ENCODE measurements at regions not wholly inside any gene's neighbourhood (a gene's known extent, or its start where the extent isn't known, plus 50 kb on each side); places are given as distances from the start of the nearest gene placed in this dataset.
"Not testable (repeated sequence)": the region's sequence is repeated elsewhere in the genome, so short reads cannot be mapped to it uniquely, and the experiment has no call there.

DNA sequence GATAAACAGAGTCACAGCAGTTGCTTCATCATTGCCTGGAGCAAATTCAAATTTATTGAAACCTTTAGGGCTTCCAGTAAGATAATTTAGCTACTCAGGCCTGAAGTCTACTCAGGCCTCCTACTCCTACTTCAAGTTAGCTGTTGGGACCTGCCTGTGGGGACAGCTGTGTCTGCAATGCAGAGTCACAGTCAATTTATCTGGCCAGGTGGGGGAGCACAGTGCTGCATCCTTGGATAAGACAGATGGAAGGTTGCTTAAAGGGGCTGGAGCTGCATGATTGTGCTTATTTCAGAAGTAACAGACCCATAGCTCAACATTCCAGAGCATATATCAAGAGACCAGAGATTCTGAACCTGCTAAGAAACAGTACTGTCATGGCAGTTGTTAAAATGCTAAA lies 932.1 kb downstream of the QKI start:
- DNase-seq = no peak

DNA sequence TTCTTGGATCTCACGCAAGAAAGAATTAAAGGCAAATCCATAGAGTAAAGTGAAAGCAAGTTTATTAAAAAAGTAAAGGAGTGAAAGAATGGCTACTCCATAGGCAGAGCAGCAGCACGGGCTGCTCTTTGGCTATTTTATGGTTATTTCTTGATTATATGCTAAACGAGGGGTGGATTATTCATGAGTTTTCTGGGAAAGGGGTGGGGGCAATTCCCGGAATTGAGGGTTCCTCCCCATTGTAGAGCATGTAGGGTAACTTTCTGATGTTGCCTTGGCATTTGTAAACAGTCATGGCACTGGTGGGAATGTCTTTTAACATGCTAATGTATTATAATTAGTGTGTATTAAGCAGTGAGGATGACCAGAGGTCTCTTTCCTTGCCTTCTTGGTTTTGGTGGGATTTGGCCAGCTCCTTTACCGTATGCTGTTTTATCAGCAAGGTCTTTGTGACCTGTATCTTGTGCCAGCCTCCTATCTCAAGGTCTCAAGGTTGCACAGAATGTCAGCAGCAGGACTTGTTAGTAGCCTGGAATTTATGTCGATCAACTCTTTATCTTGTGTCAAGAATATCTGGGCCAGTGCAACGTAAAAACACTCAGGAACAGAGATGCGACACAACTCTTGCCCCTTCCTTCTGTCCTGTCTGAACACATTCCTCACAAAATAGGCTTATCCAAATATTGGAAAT lies 931.4 kb downstream of the QKI start:
- DNase-seq = no peak

DNA sequence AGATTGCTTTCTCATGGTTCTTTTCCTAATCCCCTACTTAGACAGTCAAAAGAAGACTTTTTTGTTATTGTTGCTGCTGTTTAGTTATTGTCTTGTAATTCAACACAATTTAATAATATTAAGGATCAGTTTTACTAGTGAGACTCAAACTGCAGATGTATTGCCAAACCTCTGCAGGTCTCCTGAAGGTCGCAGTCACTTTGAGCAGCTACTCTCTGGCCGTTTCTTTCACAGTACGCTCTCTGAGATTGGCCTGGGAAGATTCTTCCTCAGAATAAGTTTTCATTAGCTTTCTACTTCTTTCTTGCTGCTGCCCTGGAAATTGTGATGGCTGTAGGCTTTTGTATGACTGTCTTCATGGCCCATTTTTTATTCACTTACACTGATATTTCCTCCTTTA lies 930.8 kb downstream of the QKI start:
- DNase-seq = no peak

DNA sequence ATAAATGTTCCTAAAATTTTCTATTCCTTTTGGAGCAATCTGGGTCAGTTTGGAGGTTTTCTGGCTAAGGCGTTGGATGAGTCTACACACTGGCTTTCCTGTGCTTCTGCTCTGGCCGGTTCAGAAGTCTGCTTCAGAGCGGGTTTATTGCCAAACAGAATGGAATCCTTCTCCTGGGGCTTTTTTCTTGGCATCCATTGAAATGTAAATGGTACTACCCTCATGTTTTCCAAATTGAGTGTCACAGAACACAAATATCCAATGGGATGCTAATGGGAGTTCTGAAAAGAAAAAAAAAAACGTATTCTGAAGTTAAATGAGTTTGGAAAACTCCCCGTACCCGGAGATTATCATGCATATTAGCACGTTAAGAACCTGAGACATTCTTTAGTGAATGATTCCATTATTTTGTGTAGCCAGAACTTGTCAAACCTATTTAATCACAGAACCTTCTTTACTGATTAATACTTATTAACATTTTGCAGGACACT lies 930.3 kb downstream of the QKI start:
- DNase-seq = no peak

DNA sequence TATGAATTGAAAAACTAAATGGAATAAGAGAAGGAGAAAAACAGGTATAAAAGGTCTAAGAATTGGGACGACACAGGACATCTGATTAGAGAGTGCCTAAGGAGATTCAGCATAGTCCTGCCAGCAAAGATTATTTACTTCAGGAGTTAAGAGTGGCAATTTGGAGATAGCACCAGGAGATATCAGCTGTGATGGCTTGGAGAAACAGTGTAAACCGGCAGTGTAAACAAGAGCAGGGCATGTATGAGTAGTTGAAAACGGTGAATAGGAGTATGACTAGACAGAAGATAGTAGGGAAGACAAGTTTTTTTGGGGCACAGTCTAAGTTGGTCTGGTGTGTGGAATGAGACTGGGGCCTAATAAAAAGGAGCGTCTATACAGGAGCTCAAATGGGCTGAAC lies 924.9 kb downstream of the QKI start:
- DNase-seq = not testable (repeated sequence)

GRCh38 chr6:164337925-164338397 lies 923.4 kb downstream of the QKI start:
- DNase-seq = no peak

- DNase-seq = no peak
Observed at GRCh38 chr6:164337024-164337924, 922.8 kb downstream of the QKI start.

DNA sequence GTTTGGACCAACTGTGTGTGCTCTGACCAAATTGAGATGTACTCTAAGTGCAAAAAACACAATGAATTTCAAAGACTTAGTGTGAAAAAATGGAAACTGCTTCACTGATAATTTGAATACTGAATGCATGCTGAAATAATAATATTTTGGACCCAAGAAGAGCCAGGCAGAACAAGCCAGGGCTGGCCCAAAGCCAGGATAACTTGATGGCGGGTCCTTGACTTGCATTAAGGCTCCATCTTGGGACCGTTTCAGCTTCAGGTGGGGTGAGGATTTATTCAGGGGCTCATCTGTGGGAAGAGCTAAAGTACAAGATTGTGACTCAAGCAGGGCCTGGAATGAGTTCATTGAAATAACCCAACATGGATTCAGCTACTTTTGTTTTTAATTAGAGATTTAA lies 921.9 kb downstream of the QKI start:
- DNase-seq = no peak

DNA sequence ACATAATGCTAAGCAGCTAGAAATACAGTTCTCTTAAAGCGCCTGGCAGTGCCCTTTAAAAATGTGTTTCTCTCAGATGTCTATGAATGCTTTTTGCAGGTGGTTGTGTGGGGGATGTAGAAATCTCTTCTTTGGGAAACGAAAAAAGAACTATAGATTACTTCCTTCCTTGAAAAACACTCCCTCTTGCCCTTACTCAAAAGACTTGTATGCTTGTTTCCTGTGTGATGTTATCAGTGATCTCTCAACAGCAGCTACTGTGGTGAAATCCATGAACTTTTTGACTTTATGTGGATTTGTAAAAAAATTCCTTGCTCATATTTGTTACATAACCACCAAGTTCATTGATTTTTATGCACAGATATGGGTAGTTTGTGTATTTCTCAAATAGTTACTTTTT lies 916.5 kb downstream of the QKI start:
- no peak for DNase-seq

GRCh38 chr6:164325168-164325567 lies 910.6 kb downstream of the QKI start:
- no peak for DNase-seq

DNA sequence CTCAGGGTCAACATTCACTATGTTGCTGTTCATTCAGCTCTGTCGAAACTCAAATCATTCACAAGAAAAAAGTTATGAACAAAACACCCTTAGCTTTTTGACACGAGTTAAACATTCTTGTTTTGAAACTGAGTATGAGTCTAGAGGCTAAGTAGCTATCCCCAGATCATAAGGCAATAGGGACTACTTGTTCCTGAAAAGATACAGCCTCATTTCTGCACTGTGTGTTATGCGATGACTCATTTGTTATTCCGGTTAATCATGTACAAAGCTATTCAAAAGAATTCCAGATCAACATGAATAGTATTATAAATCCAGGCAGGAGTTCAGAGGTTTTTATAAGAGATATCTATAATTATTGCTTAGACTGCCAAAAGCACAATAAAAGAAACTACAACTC lies 908.0 kb downstream of the QKI start:
- no peak for DNase-seq

GRCh38 chr6:164321297-164321696 lies 906.8 kb downstream of the QKI start:
- no peak for DNase-seq

DNA sequence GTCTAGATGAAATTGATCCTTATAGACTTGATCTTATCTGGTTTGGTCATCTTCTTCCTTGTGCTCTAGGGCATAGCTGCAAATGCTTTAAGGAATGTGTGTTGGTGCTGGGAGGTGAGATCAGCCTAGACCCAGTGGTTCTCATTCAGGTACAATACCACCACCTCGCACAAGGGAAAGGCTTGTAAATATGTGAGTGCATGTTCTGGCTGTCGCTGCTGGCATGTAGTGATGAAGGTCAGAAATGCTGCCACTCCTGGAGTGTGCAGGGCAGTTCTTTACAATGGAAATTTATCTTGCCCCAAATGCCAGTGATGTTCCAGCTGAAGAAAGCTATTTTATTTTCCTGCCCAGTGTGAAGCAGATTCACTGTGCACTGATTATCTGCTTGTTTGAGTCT lies 900.9 kb downstream of the QKI start:
- no peak for DNase-seq

- DNase-seq = no peak
Observed at GRCh38 chr6:164308339-164308738, 893.8 kb downstream of the QKI start.

- DNase-seq = no peak
Observed at GRCh38 chr6:164303102-164303964, 888.8 kb downstream of the QKI start.

DNA sequence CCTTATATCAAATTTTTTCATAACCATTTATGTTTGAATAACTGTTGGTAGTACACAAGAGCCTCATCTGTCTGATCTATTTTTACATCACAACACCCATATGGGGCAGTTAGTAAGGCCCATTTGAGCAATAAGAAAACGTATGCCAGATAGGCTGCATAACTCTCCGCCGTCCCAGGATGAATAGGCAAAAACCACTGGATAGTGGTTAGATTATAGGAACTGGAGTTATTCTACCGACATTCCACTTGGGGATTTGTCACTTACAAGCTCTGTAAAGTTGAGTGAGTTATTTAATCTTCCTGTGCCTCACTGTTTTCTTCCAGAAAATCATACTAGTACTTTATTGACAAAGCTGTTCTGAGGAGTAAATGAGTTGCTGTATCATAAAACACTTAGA lies 881.9 kb downstream of the QKI start:
- no peak for DNase-seq

DNA sequence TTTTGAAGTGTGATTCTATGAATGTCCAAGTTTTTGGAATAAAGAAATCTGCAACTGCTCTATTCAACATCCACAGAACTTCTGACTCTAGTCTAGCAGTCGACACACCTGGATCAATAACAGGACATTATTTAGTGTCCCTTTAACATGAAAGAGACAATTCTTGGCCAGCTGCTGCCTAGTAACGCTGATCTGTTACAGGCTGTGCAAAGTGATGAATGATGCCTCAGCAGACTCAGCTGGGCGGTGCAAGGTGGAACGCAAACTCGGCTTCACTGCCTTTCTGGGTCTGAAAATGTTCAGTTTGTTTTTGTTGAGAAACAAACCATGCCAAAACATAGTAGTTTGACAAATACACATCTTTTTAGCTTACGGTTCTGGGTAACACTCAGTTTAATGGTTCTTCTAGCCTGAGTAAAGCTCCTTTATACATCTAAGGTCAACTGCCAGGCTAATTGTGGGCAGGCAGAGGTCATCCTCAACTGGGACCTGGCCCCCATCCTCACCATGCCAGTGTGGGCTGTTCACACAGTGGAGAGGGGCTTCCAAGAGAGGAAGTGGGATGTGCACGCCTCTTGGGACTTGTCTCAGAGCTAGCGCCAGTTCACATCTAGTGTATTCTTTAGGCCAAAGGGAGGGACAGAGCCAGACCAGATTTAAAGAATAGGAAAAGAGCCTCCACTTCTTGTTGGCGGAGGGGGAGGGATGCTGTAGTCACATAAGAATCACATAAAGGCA lies 879.7 kb downstream of the QKI start:
- DNase-seq = no peak

DNA sequence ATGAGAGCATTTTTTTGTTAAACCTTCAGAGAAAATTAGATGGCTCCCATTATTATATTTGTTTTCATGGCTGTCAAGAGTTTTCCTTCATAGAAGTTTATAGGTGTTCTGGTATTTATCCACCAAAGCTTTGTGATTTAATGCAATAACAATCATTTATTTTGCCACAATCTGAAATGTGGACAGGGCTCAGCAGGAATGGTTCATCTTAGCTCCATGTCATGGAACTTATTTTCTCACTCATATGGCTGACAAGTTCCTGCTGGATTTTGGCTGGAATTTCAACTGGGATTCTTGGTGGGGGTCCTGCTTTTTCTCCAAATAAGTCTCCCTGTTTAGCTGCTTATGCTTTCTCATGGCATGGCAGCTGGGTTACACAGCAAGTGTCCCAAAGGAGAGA lies 876.7 kb downstream of the QKI start:
- no peak for DNase-seq

GRCh38 chr6:164290101-164290500 lies 875.6 kb downstream of the QKI start:
- DNase-seq = no peak

DNA sequence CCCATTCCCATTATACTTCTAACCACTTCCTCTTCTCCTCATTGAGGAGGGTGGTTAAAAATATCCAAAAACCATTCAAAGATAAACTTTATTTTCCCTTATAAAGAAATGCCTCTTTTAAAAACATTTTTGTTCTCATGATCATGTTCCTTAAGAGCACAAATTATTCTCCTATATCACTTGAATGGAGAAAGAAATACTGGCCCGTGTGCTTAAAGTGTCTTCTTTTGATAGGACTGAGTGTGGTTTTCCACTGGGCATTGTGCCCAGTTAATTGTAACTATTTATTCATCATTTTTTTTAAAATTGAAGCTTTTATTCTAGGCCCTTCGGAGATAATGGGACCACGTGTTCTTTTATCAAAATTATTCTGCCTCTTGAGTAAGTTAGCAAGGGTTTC lies 871.5 kb downstream of the QKI start:
- DNase-seq = no peak

GRCh38 chr6:164283574-164283973 lies 869.1 kb downstream of the QKI start:
- DNase-seq = no peak

DNA sequence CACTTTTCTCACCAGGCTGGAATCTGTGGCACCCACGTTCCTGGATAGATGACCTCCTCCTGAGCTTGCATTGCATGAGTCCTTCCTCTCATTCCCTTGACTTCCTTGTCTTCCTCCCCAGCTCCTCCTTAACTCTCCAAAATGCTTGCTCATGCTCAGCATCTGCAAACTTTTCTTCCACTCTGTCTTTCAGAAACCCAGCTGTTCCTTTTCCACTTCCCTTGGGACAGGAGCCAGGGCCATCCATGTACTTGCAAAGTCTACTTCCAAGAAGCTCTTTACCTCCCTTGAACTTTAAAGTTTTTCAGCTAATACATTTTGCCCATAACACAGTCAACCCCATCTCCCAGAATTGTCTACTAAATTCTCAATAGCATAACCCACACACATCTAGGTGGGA lies 861.7 kb downstream of the QKI start:
- DNase-seq = no peak
